ENCODE measurements at regions not wholly inside any gene's neighbourhood (a gene's known extent, or its start where the extent isn't known, plus 50 kb on each side); places are given as distances from the start of the nearest gene placed in this dataset.

GRCh38 chr1:244339073-244339692 is 112.5 kb downstream of the ADSS2 start:
- no peak for DNase-seq (ENCODE audit: extremely low read depth in 1 of 2, low read depth in 1 of 2)

GRCh38 chr1:244339776-244340175 is 111.9 kb downstream of the ADSS2 start:
- DNase-seq (ENCODE audit: extremely low read depth in 1 of 2, low read depth in 1 of 2), result no peak

- DNase-seq (ENCODE audit: extremely low read depth in 1 of 2, low read depth in 1 of 2), result no peak
These were observed 111.3 kb downstream of the ADSS2 start for GRCh38 chr1:244340396-244340795.

GRCh38 chr1:244341455-244342450 is 110.0 kb downstream of the ADSS2 start:
- DNase-seq (ENCODE audit: extremely low read depth in 1 of 2, low read depth in 1 of 2), result no peak

GRCh38 chr1:244344001-244344400 is 107.7 kb downstream of the ADSS2 start:
- no peak for DNase-seq (ENCODE audit: extremely low read depth in 1 of 2, low read depth in 1 of 2)

GRCh38 chr1:244346972-244347618 is 104.6 kb downstream of the ADSS2 start:
- DNase-seq (ENCODE audit: extremely low read depth in 1 of 2, low read depth in 1 of 2), result no peak

GRCh38 chr1:244347942-244348341 is 103.8 kb downstream of the ADSS2 start:
- DNase-seq (ENCODE audit: extremely low read depth in 1 of 2, low read depth in 1 of 2), result no peak

- no peak for DNase-seq (ENCODE audit: extremely low read depth in 1 of 2, low read depth in 1 of 2)
These were observed 102.6 kb downstream of the ADSS2 start for GRCh38 chr1:244349103-244349531.

GRCh38 chr1:244349581-244350001 is 102.1 kb downstream of the ADSS2 start:
- DNase-seq (ENCODE audit: extremely low read depth in 1 of 2, low read depth in 1 of 2), result no peak

GRCh38 chr1:244350027-244350426 is 101.7 kb downstream of the ADSS2 start:
- DNase-seq (ENCODE audit: extremely low read depth in 1 of 2, low read depth in 1 of 2), result no peak

- DNase-seq (ENCODE audit: extremely low read depth in 1 of 2, low read depth in 1 of 2), result no peak
These were observed 99.4 kb downstream of the ADSS2 start for GRCh38 chr1:244352156-244352830.

GRCh38 chr1:244353551-244354091 is 98.1 kb downstream of the ADSS2 start:
- peak in 1 of 2 donors; percentile 2 for DNase-seq (ENCODE audit: extremely low read depth in 1 of 2, low read depth in 1 of 2)

- DNase-seq (ENCODE audit: extremely low read depth in 1 of 2, low read depth in 1 of 2), result no peak
These were observed 96.9 kb downstream of the ADSS2 start for GRCh38 chr1:244354810-244355278.

- DNase-seq (ENCODE audit: extremely low read depth in 1 of 2, low read depth in 1 of 2), result no peak
These were observed 95.3 kb downstream of the ADSS2 start for GRCh38 chr1:244356376-244356775.

All from stimulated activated CD8-positive, alpha-beta memory T cell treated with anti-CD3 and anti-CD28 coated beads, Interleukin-7, amount 100 ng/mL, for 48 hours (primary cell).